Stomach smooth muscle (tissue), 2 donors: ENCODE measurements at regions not wholly inside any gene's neighbourhood (a gene's known extent, or its start where the extent isn't known, plus 50 kb on each side); places are given as distances from the start of the nearest gene placed in this dataset.

Source experiments
- H3K27ac ChIP-seq: one replicate; pipeline ENCODE4 v1.7.0; 2013; ENCODE audit warnings: mild to moderate bottlenecking, low read length, inconsistent platforms
- H3K27me3 ChIP-seq, 2 donors: one replicate each; pipeline ENCODE4 v1.7.0; 2013; ENCODE audit warnings: low read length in 2 of 2; ENCODE audit not compliant: insufficient read depth in 2 of 2, control insufficient read depth in 1 of 2
- H3K36me3 ChIP-seq, 2 donors: one replicate each; pipeline ENCODE4 v1.7.0; 2013; ENCODE audit warnings: low read length in 2 of 2; ENCODE audit not compliant: control insufficient read depth in 2 of 2, insufficient read depth in 2 of 2
- H3K4me1 ChIP-seq: one replicate; pipeline ENCODE4 v1.7.0; 2013; ENCODE audit warnings: low read length; ENCODE audit not compliant: control insufficient read depth, insufficient read depth
- H3K4me3 ChIP-seq, 2 donors: one replicate each; pipeline ENCODE4 v1.7.0; 2013; ENCODE audit warnings: low read length in 2 of 2
- H3K9ac ChIP-seq, 2 donors: one replicate each; pipeline ENCODE4 v1.7.0; 2013; ENCODE audit warnings: low read length in 2 of 2, mild to moderate bottlenecking in 1 of 2
- H3K9me3 ChIP-seq, 2 donors: one replicate each; pipeline ENCODE4 v1.7.0; 2013; ENCODE audit warnings: low read length in 2 of 2; ENCODE audit not compliant: control insufficient read depth in 2 of 2
- donor health status: healthy.
- donor health status: Pancreatic carcinoma.

DNA sequence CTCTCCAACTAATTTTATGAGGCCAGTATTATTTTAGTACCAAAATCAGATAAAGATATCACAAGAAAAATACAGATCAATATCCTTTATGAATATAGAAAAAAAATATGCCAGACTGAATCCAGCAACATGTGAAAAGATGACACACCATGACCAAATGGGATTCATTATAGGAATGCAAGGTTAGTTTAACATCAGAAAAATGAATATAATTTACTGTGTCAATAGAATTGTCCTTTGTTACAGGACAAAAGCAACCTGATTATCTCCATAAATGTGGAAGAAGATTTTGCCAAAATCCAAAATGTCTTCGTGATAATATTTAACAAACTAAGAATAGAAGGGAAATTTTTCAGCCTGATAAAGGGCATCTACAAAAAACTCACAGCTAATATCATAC, 66.4 kb upstream of the DAB2 start:
- Histone ChIP-seq H3K36me3 (no peaks in the 10 kb centered on the region), H3K27me3 (no peaks in the 10 kb centered on the region), H3K27ac (no peak overlapping the region), H3K9me3 (no peaks in the 10 kb centered on the region), H3K4me3 (no peak overlapping the region), H3K4me1 (no peaks in the 10 kb centered on the region), H3K9ac (no peak overlapping the region)

DNA sequence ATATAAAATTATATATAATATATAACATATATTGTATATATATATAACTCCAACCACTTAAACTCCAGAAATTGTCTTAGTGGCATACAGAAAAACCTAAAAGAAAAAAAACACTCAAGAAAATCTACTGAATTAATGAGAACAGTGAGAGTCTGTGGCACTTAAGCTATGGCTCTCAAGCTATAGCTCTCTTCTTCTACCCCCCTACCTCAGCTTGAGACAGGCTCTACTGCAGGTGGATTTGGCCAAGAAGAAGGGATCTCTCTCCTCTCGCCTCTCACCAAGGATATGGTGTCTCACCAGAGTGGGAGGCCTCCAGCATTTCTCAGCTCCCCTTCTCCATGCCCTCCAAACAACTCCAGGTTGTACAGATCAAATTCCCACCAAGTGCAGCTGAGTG, 64.5 kb upstream of the DAB2 start:
- no peak overlapping the region for H3K9ac ChIP-seq
- no peaks in the 10 kb centered on the region for H3K9me3 ChIP-seq
- no peak overlapping the region for H3K4me3 ChIP-seq
- no peaks in the 10 kb centered on the region for H3K36me3 ChIP-seq
- H3K4me1 ChIP-seq = no peaks in the 10 kb centered on the region
- no peak overlapping the region for H3K27ac ChIP-seq
- H3K27me3 ChIP-seq = no peaks in the 10 kb centered on the region

GRCh38 chr5:39486790-39487189, 62.0 kb upstream of the DAB2 start:
- no peaks in the 10 kb centered on the region for H3K36me3 ChIP-seq
- H3K9me3 ChIP-seq = no peaks in the 10 kb centered on the region
- H3K27ac ChIP-seq = no peak overlapping the region
- no peak overlapping the region for H3K9ac ChIP-seq
- no peak overlapping the region for H3K4me3 ChIP-seq
- no peaks in the 10 kb centered on the region for H3K27me3 ChIP-seq
- no peaks in the 10 kb centered on the region for H3K4me1 ChIP-seq

- no peak overlapping the region for H3K4me3 ChIP-seq
- H3K27me3 ChIP-seq = no peaks in the 10 kb centered on the region
- H3K4me1 ChIP-seq = no peaks in the 10 kb centered on the region
- H3K9ac ChIP-seq = no peak overlapping the region
- no peak overlapping the region for H3K27ac ChIP-seq
- no peaks in the 10 kb centered on the region for H3K36me3 ChIP-seq
- H3K9me3 ChIP-seq = no peaks in the 10 kb centered on the region
Observed at GRCh38 chr5:39486361-39486760, 61.6 kb upstream of the DAB2 start.

DNA sequence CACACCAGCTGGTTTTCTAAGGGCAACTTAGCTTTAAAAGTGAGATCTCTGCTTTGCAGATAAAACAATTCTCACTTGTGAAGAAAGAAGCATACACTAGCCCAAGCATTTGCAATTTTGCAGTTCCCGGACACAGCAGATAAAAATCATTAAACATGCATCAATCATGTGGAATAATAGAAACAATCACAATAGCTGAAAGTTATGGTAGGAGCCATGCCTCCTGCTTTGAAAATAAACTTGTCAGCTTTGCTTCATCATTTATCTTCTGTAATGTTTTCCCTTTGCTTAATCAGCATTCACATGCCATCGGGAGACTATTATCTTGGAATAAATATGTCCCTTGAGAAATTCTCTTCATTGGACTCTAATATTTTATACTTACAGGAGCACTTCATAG, 60.3 kb upstream of the DAB2 start:
- H3K9ac ChIP-seq = no peak overlapping the region

DNA sequence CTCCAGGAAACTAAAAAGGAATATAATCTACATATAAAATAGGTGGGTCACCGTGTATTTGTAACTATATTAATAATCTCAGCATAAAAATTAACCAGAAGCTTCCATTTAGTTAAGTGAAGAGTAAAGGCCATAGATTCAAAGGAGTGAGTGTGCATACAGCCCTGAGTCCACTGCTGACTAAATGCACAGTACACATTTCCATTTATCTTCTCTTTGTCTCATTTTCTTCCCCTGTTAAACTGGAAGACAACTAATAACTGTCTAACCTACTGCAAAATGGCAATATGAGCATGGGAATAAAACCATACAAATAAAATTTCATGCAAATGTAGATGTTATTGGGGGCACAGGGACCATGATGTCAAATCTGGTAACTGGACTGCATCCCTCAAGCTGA, 59.9 kb upstream of the DAB2 start:
- Histone ChIP-seq H3K27ac (no peak overlapping the region), H3K4me1 (no peaks in the 10 kb centered on the region), H3K36me3 (no peaks in the 10 kb centered on the region), H3K9ac (no peak overlapping the region), H3K27me3 (no peaks in the 10 kb centered on the region), H3K4me3 (no peak overlapping the region), H3K9me3 (no peaks in the 10 kb centered on the region)

More for the DNA sequence above, 60.3 kb upstream of the DAB2 start:
- H3K4me1 ChIP-seq = no peaks in the 10 kb centered on the region
- no peaks in the 10 kb centered on the region for H3K36me3 ChIP-seq
- no peaks in the 10 kb centered on the region for H3K9me3 ChIP-seq
- no peaks in the 10 kb centered on the region for H3K27me3 ChIP-seq
- H3K4me3 ChIP-seq = no peak overlapping the region
- H3K27ac ChIP-seq = no peak overlapping the region

DNA sequence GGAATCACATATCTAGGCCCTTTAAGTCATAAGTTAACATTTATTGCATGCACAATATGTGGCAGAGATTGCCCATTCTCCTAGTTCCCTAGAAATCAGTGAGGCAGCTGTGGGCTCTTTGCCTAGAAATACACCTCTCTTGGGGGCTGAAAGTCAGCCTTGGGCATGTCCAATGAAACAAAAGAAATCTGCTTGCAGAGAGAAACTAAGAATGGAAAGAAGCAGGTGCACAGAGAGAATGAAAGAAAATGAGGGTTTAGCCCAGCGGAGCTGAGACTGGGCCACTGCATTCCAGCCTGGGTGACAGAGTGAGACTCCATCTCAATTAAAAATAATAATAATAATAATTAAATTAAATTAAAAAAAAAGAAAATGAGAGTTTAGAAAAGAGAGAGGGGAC, 57.3 kb upstream of the DAB2 start:
- H3K36me3 ChIP-seq = no peaks in the 10 kb centered on the region
- H3K27me3 ChIP-seq = no peaks in the 10 kb centered on the region
- no peaks in the 10 kb centered on the region for H3K9me3 ChIP-seq
- no peak overlapping the region for H3K27ac ChIP-seq
- no peaks in the 10 kb centered on the region for H3K4me1 ChIP-seq
- H3K4me3 ChIP-seq = no peak overlapping the region
- no peak overlapping the region for H3K9ac ChIP-seq

GRCh38 chr5:39479537-39479936, 54.8 kb upstream of the DAB2 start:
- Histone ChIP-seq H3K9me3 (no peaks in the 10 kb centered on the region), H3K36me3 (no peaks in the 10 kb centered on the region), H3K27me3 (no peaks in the 10 kb centered on the region), H3K4me3 (no peak overlapping the region), H3K4me1 (no peaks in the 10 kb centered on the region), H3K9ac (no peak overlapping the region), H3K27ac (no peak overlapping the region)

GRCh38 chr5:39478863-39479262, 54.1 kb upstream of the DAB2 start:
- Histone ChIP-seq H3K9ac (no peak overlapping the region), H3K27ac (no peak overlapping the region), H3K9me3 (no peaks in the 10 kb centered on the region)

DNA sequence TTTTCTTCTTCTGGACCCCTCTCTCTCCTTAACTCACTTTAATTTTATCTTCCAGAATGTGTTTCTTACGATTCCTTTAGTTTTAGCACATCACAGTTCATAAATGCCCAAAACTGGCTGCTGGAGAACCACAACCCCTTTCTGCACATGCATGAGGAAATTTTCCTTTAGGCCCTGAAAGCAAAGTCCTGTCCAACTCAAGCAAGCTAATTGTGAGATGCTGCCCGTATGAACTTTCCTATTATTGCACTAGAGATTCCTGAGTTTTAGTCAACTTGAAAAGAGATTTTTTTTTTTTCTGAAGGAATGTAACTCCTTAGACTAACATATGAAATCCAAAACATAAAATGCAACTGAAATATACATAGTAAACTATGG, 52.1 kb upstream of the DAB2 start:
- no peaks in the 10 kb centered on the region for H3K9me3 ChIP-seq
- no peak overlapping the region for H3K4me3 ChIP-seq
- no peaks in the 10 kb centered on the region for H3K27me3 ChIP-seq
- H3K9ac ChIP-seq = no peak overlapping the region
- no peaks in the 10 kb centered on the region for H3K4me1 ChIP-seq
- no peak overlapping the region for H3K27ac ChIP-seq
- no peaks in the 10 kb centered on the region for H3K36me3 ChIP-seq

More at GRCh38 chr5:39478863-39479262, 54.1 kb upstream of the DAB2 start:
- Histone ChIP-seq H3K36me3 (no peaks in the 10 kb centered on the region), H3K4me3 (no peak overlapping the region), H3K27me3 (no peaks in the 10 kb centered on the region), H3K4me1 (no peaks in the 10 kb centered on the region)

DNA sequence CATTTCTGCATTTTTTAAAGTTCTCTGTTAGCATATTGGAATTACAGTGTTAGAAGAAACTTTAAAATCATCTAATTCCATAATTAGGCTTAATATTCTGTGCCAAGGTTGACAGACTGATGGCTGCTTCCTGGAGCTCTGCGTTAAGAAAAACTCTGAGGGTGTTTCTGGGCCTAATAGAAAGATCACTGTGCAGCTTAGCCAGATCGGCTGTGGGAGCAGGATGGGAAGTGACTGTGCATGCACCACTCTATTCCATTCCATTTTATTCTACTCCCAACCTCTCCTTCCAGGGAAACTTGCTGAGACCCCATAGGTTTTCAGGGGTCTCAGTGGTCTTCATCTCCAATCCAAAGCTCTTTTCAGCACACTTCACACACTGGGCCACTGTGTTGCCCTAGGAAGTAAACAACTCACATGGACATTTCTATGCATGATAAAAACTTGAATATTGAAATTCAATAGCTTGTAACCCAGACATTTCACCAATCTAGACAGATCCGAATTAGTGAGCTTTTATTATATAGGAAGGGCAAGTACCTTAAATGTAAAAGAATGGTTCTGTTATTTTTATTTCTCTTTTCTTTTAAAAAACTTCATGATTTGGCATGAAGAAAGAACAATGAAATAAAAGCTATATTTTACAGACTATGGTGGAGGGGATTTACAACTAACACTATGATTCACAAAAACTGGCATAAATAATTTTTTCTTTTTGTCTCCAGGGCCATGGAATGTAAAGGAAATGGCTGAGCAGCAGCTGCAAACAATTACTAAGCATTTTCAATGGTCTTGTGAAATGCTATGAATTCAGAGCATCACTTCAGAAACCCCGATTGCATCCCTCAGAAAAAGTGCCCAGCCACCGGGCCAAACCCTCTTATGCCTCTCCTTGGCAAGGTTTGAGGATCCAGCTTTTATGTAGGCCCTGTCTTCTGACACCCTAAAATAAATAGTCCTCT, 51.4 kb upstream of the DAB2 start:
- H3K36me3 ChIP-seq = no peaks in the 10 kb centered on the region
- H3K27me3 ChIP-seq = no peaks in the 10 kb centered on the region
- no peak overlapping the region for H3K4me3 ChIP-seq
- no peaks in the 10 kb centered on the region for H3K4me1 ChIP-seq
- H3K9ac ChIP-seq = no peak overlapping the region
- H3K27ac ChIP-seq = no peak overlapping the region
- H3K9me3 ChIP-seq = no peaks in the 10 kb centered on the region
